ENCODE measurements at regions not wholly inside any gene's neighbourhood (a gene's known extent, or its start where the extent isn't known, plus 50 kb on each side); places are given as distances from the start of the nearest gene placed in this dataset.
A peak's percentile ranks its signal among the peaks of the same experiment; 100 is the strongest.

DNA sequence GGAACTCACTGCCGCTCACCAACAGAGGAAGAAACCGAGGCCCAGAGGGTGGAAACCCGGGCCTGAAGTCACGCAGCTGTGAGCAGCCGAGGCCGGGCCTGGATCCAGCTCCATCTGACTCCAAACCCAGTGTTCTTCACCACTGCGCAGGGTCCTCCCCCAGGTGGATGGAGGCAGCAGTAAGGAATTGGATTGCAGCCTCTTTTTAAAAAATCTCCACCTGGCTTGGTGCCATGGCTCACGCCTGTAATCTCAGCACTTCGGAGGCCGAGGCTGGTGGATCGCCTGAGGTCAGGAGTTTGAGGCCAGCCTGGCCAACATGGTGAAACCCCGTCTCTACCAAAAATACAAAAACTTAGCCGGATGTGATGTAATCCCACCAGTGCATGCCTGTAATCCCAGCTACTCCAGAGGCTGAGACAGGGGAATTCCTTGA lies 177.2 kb downstream of the FOXL1 start:
- TF ChIP-seq, protein P1, sequence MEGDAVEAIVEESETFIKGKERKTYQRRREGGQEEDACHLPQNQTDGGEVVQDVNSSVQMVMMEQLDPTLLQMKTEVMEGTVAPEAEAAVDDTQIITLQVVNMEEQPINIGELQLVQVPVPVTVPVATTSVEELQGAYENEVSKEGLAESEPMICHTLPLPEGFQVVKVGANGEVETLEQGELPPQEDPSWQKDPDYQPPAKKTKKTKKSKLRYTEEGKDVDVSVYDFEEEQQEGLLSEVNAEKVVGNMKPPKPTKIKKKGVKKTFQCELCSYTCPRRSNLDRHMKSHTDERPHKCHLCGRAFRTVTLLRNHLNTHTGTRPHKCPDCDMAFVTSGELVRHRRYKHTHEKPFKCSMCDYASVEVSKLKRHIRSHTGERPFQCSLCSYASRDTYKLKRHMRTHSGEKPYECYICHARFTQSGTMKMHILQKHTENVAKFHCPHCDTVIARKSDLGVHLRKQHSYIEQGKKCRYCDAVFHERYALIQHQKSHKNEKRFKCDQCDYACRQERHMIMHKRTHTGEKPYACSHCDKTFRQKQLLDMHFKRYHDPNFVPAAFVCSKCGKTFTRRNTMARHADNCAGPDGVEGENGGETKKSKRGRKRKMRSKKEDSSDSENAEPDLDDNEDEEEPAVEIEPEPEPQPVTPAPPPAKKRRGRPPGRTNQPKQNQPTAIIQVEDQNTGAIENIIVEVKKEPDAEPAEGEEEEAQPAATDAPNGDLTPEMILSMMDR (IDR thresholded peaks at IDR 0.05; ENCODE audit: unreplicated experiment) = no peak
- H3K4me3 Mint-ChIP-seq (ENCODE audit: unreplicated experiment) = no peak overlapping the region
- H3K4me1 Mint-ChIP-seq (ENCODE audit: unreplicated experiment) = peaks cover 11% of the 10 kb centered on the region
- H3K36me3 Mint-ChIP-seq (ENCODE audit: low read depth, unreplicated experiment) = no peaks in the 10 kb centered on the region
- H3K27me3 Mint-ChIP-seq (ENCODE audit: unreplicated experiment) = peaks cover 1% of the 10 kb centered on the region
- no peak overlapping the region for H3K27ac Mint-ChIP-seq (ENCODE audit: unreplicated experiment)
- H3K9me3 Mint-ChIP-seq (ENCODE audit: unreplicated experiment) = no peaks in the 10 kb centered on the region
- DNase-seq (ENCODE audit: low spot score) = no peak

DNA sequence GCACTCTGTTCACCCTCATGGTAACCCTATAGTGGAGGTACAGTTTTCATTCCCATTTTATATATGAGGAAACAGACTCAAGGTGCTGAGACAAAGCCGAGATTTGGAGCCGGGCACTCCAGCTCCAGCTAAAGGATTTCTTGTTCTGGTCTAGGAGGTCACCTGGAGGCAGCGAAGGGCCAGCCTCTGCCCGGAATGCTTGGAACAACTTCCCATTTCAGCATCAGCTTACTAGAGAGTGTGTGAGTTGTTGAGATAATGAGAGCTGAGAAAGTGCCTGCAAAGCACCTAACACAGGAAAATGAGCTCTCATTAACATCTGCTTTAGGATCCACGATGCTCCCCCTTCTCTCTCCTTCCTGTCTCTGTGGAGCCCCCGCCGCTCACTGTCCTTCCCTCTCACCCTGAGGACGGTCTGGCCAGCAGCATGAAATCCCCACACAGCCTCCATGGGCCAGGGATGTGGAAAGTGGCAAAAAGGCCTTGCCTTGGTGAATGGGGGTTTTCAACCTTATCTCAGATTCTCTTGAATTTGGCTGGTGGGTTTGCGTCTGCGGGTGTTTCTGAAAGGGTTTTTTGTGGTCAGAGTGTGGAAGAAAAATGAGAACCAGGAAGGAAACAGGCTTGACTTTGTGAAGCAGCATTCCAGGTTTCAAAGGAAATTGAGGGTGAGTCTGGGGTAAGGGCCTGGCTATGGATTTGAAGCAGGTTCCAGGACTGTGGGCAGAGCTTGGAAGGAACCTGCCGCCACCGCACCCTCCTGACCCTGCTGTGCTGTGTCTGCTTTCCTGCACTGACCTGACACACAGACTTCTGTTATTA lies 178.7 kb downstream of the FOXL1 start:
- Mint-ChIP-seq H3K4me3 (ENCODE audit: unreplicated experiment) (peak overlapping the region; percentile 27), H3K36me3 (ENCODE audit: low read depth, unreplicated experiment) (no peaks in the 10 kb centered on the region), H3K27ac (ENCODE audit: unreplicated experiment) (peak overlapping the region; percentile 3), H3K9me3 (ENCODE audit: unreplicated experiment) (no peaks in the 10 kb centered on the region), H3K4me1 (ENCODE audit: unreplicated experiment) (peaks cover 19% of the 10 kb centered on the region), H3K27me3 (ENCODE audit: unreplicated experiment) (peaks cover 1% of the 10 kb centered on the region)
- TF ChIP-seq, protein P1 (IDR thresholded peaks at IDR 0.05; ENCODE audit: unreplicated experiment) = no peak
- DNase-seq (ENCODE audit: low spot score) = no peak

DNA sequence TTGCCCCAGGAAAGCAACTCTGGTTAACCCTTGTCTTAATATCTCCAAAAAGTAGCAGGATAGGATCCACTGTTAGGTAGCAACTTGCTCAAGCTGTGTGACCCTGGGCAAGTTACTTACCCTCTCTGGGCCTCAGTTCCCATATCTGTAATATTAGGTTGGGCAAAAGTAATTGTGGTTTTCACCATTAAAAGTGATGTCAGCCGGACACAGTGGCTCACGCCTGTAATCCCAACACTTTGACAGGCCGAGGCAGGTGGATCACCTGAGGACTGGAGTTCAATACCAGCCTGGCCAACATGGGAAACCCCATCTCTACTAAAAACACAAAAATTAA lies 179.3 kb downstream of the FOXL1 start:
- Mint-ChIP-seq H3K4me1 (ENCODE audit: unreplicated experiment) (peaks cover 20% of the 10 kb centered on the region), H3K27ac (ENCODE audit: unreplicated experiment) (peak overlapping the region; percentile 3), H3K9me3 (ENCODE audit: unreplicated experiment) (no peaks in the 10 kb centered on the region), H3K27me3 (ENCODE audit: unreplicated experiment) (peaks cover 1% of the 10 kb centered on the region), H3K4me3 (ENCODE audit: unreplicated experiment) (no peak overlapping the region), H3K36me3 (ENCODE audit: low read depth, unreplicated experiment) (no peaks in the 10 kb centered on the region)
- no peak for DNase-seq (ENCODE audit: low spot score)
- TF ChIP-seq, protein P1 (IDR thresholded peaks at IDR 0.05; ENCODE audit: unreplicated experiment) = no peak

DNA sequence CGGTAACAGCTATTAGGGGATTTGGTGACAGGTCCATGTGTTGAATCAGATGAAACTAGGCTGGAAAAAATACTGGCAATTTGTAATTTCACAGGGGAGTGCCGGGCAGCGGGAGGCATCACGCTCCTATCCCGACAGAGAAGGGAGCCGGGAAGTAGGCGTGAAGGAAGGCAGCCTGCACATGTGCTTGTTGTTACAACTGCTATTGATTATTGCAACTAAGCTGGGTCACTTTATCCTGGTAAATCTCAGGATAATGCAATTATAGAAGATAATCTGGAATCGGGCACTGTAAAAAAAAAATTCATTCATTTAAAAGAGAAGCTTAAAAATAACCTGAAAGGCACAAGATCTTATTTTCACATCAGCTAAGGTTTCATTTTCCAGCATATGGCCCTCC lies 180.6 kb downstream of the FOXL1 start:
- Mint-ChIP-seq H3K27me3 (ENCODE audit: unreplicated experiment) (peaks cover 2% of the 10 kb centered on the region), H3K36me3 (ENCODE audit: low read depth, unreplicated experiment) (no peaks in the 10 kb centered on the region), H3K4me1 (ENCODE audit: unreplicated experiment) (peaks cover 20% of the 10 kb centered on the region), H3K4me3 (ENCODE audit: unreplicated experiment) (no peak overlapping the region), H3K27ac (ENCODE audit: unreplicated experiment) (no peak overlapping the region), H3K9me3 (ENCODE audit: unreplicated experiment) (no peaks in the 10 kb centered on the region)
- DNase-seq (ENCODE audit: low spot score) = no peak
- TF ChIP-seq, protein P1 (IDR thresholded peaks at IDR 0.05; ENCODE audit: unreplicated experiment) = no peak

All from endothelial cell (in vitro differentiated cells).